ENCODE measurements at regions not wholly inside any gene's neighbourhood (a gene's known extent, or its start where the extent isn't known, plus 50 kb on each side); places are given as distances from the start of the nearest gene placed in this dataset.

- intact Hi-C loops (cut with micrococcal nuclease; ENCODE audit: unreplicated experiment), result no loop called here
- no peaks in the 10 kb centered on the region for H3K36me3 ChIP-seq (ENCODE audit: control insufficient read depth, insufficient read depth, low read length)
- no peak for ATAC-seq
- ChIA-PET CTCF (interaction anchor here (0.7 to 1.5 kb wide), 5 partner anchors 27 to 882 kb away, joined by 3 to 9 read pairs (median 6); no protein-coding TSS in a partner anchor), POLR2A (no interaction called here)
- in situ Hi-C loops (cut with HindIII; ENCODE audit: low pct_unique_long_range_greater_than_20kb, low sequenced_read_pairs), result no loop called here
- no peak overlapping the region for H3K27ac ChIP-seq (ENCODE audit: low read length)
- no peak for TF ChIP-seq TCF7L2 (IDR thresholded peaks at IDR 0.05; ENCODE audit: low read depth, low read length)
- H3K4me3 ChIP-seq (ENCODE audit: low read depth in 2 of 2, low read length in 2 of 2), result no peak overlapping the region
- DNase-seq (ENCODE audit: low read depth, low spot score), result no peak
- no peaks in the 10 kb centered on the region for H3K4me1 ChIP-seq (ENCODE audit: control insufficient read depth, insufficient read depth, low read length)
- BruUV-seq (replicated peaks), result no TSS peak
- H3K27me3 ChIP-seq (ENCODE audit: control insufficient read depth, insufficient read depth, low read length), result no peaks in the 10 kb centered on the region
- H3K9me3 ChIP-seq (ENCODE audit: control insufficient read depth, insufficient read depth, low read depth, low read length), result no peaks in the 10 kb centered on the region
Observed at GRCh38 chr16:86073103-86073625, 174.2 kb downstream of the IRF8 start.

- H3K36me3 ChIP-seq (ENCODE audit: control insufficient read depth, insufficient read depth, low read length), result no peaks in the 10 kb centered on the region
- no peaks in the 10 kb centered on the region for H3K27me3 ChIP-seq (ENCODE audit: control insufficient read depth, insufficient read depth, low read length)
- DNase-seq (ENCODE audit: low read depth, low spot score) (no peak), ATAC-seq (no peak)
- ChIA-PET CTCF (interaction anchor here (1.5 kb wide), 1 partner anchor 444 kb away, joined by 7 read pairs; no protein-coding TSS in a partner anchor), POLR2A (no interaction called here)
- H3K4me3 ChIP-seq (ENCODE audit: low read depth in 2 of 2, low read length in 2 of 2), result no peak overlapping the region
- in situ Hi-C loops (cut with HindIII; ENCODE audit: low pct_unique_long_range_greater_than_20kb, low sequenced_read_pairs), result no loop called here
- intact Hi-C loops (cut with micrococcal nuclease; ENCODE audit: unreplicated experiment), result no loop called here
- no TSS peak for BruUV-seq (replicated peaks)
- no peaks in the 10 kb centered on the region for H3K9me3 ChIP-seq (ENCODE audit: control insufficient read depth, insufficient read depth, low read depth, low read length)
- no peak overlapping the region for H3K27ac ChIP-seq (ENCODE audit: low read length)
- TF ChIP-seq TCF7L2 (IDR thresholded peaks at IDR 0.05; ENCODE audit: low read depth, low read length) (no peak), SIN3A (IDR thresholded peaks at IDR 0.05; ENCODE audit: borderline replicate concordance, insufficient read depth, low read depth, low read length) (no peak), REST (IDR thresholded peaks at IDR 0.05; ENCODE audit: insufficient read depth in 1 of 2, low read depth in 2 of 2, low read length in 1 of 2) (no peak), CTCF (IDR thresholded peaks at IDR 0.05) (no peak), POLR2AphosphoS5 (IDR thresholded peaks at IDR 0.05; ENCODE audit: low read depth, low read length) (no peak)
- H3K4me1 ChIP-seq (ENCODE audit: control insufficient read depth, insufficient read depth, low read length), result no peaks in the 10 kb centered on the region
Observed at GRCh38 chr16:86073763-86074493, 175.0 kb downstream of the IRF8 start.

Measured in Panc1 (cell line).